ENCODE measurements at regions not wholly inside any gene's neighbourhood (a gene's known extent, or its start where the extent isn't known, plus 50 kb on each side); places are given as distances from the start of the nearest gene placed in this dataset.

DNA sequence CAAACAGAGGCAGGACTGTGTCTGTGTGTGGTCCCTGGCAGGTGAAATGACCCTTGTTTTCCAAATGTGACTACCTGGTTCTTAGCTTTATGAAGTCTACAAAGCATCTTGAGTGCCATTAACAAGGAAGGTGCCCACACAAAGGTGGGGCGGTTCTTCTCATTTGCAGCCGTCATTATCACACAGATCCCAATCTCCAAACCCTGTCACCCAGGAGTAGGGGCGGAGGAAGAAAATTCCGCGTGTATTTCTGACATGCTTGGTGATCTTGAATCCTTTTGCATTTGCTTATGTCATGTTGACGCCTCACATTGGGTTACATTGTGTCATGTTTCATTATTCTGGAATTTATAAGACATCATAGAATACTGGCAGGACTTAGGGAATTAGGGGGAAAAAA lies 277.3 kb downstream of the VRK1 start:
- no peak for DNase-seq (ENCODE audit: extremely low read depth, insufficient read length)

GRCh38 chr14:97074856-97075255 lies 277.7 kb downstream of the VRK1 start:
- Histone ChIP-seq H3K27me3 (replicated peaks; ENCODE audit: control insufficient read depth, insufficient read depth, low read length) (no peaks in the 10 kb centered on the region), H3K36me3 (ENCODE audit: control insufficient read depth, insufficient read depth, low read length) (no peaks in the 10 kb centered on the region), H3K4me3 (replicated peaks; ENCODE audit: low read depth, low read length) (no peak overlapping the region)
- DNase-seq (ENCODE audit: extremely low read depth, insufficient read length): no peak
- TF ChIP-seq CTCF (IDR thresholded peaks at IDR 0.05; ENCODE audit: insufficient read depth, low read length, poor library complexity, severe bottlenecking): no peak

More for the DNA sequence above, 277.3 kb downstream of the VRK1 start:
- H3K36me3 ChIP-seq (ENCODE audit: control insufficient read depth, insufficient read depth, low read length): no peaks in the 10 kb centered on the region
- no peak for TF ChIP-seq CTCF (IDR thresholded peaks at IDR 0.05; ENCODE audit: insufficient read depth, low read length, poor library complexity, severe bottlenecking)
- H3K4me3 ChIP-seq (replicated peaks; ENCODE audit: low read depth, low read length): no peak overlapping the region
- H3K27me3 ChIP-seq (replicated peaks; ENCODE audit: control insufficient read depth, insufficient read depth, low read length): no peaks in the 10 kb centered on the region

DNA sequence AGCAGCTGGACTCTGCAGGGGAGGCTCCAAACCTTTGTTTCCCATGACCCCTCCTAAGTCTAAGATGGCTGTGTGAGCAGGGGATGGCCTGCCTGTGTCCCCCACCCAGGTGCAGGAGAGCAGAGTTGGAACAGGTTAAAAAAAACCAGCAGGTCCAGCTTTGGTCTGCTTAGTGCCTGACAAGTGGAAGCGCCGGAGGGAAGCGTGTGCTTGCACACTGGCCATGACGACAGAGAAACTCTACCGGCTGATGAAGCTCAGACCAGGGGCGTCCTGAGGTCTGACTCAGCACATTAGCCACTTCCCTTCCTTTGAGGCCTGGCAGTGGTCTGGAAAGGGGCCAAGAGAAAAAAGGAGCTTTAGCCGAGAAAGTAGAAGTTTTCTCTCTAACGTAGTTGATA lies 280.1 kb downstream of the VRK1 start:
- no peak overlapping the region for H3K4me3 ChIP-seq (replicated peaks; ENCODE audit: low read depth, low read length)
- no peaks in the 10 kb centered on the region for H3K27me3 ChIP-seq (replicated peaks; ENCODE audit: control insufficient read depth, insufficient read depth, low read length)
- H3K36me3 ChIP-seq (ENCODE audit: control insufficient read depth, insufficient read depth, low read length): no peaks in the 10 kb centered on the region
- TF ChIP-seq CTCF (IDR thresholded peaks at IDR 0.05; ENCODE audit: insufficient read depth, low read length, poor library complexity, severe bottlenecking): no peak
- peak; percentile 24 for DNase-seq (ENCODE audit: extremely low read depth, insufficient read length)

- H3K27me3 ChIP-seq (replicated peaks; ENCODE audit: control insufficient read depth, insufficient read depth, low read length): no peaks in the 10 kb centered on the region
- TF ChIP-seq CTCF (IDR thresholded peaks at IDR 0.05; ENCODE audit: insufficient read depth, low read length, poor library complexity, severe bottlenecking): no peak
- no peak for DNase-seq (ENCODE audit: extremely low read depth, insufficient read length)
Observed at GRCh38 chr14:97077687-97078086, 280.5 kb downstream of the VRK1 start.

DNA sequence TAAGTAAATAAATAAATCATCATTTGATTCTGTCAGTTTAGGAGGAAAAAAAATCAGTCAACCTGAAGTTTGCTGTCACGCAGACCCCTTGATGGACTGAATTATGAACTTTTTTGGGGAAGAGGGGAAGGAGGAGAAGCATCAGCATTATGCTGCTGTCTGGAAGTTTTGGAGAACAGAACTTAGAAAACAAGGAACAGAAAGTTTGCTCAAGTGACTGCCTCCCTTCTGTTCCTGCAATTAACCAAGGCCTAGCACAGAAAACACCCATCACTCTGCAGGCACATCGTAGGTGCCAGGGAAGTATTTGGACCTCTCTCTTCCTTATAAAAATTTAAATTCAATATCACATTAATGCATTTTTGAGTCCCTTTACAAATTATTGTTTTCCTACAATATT lies 283.8 kb downstream of the VRK1 start:
- Histone ChIP-seq H3K36me3 (ENCODE audit: control insufficient read depth, insufficient read depth, low read length) (no peaks in the 10 kb centered on the region), H3K27me3 (replicated peaks; ENCODE audit: control insufficient read depth, insufficient read depth, low read length) (no peaks in the 10 kb centered on the region), H3K4me3 (replicated peaks; ENCODE audit: low read depth, low read length) (no peak overlapping the region)
- DNase-seq (ENCODE audit: extremely low read depth, insufficient read length): no peak
- TF ChIP-seq CTCF (IDR thresholded peaks at IDR 0.05; ENCODE audit: insufficient read depth, low read length, poor library complexity, severe bottlenecking): no peak

More at GRCh38 chr14:97077687-97078086, 280.5 kb downstream of the VRK1 start:
- Histone ChIP-seq H3K4me3 (replicated peaks; ENCODE audit: low read depth, low read length) (no peak overlapping the region), H3K36me3 (ENCODE audit: control insufficient read depth, insufficient read depth, low read length) (no peaks in the 10 kb centered on the region)

DNA sequence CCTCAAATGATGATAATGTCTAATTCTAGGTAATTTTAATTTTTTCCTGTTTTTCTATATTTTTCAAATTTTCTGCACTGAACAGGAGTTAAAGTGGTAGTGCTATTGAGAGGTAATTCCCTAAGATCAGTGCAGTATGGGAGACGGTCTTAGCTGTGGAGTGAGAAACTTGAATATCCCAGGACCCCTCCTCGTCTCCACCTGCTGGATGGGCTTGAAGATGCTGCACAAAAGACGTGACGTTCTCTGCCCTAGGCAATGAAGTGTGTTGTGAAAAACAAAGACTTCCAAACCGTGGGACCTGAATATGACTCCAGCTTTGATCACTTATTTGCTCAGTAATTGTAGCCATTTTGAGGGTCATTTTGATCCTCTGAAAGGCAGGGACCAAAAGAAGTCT lies 298.1 kb downstream of the VRK1 start:
- no peak overlapping the region for H3K4me3 ChIP-seq (replicated peaks; ENCODE audit: low read depth, low read length)
- no peak for DNase-seq (ENCODE audit: extremely low read depth, insufficient read length)
- H3K27me3 ChIP-seq (replicated peaks; ENCODE audit: control insufficient read depth, insufficient read depth, low read length): no peaks in the 10 kb centered on the region
- no peaks in the 10 kb centered on the region for H3K36me3 ChIP-seq (ENCODE audit: control insufficient read depth, insufficient read depth, low read length)
- no peak for TF ChIP-seq CTCF (IDR thresholded peaks at IDR 0.05; ENCODE audit: insufficient read depth, low read length, poor library complexity, severe bottlenecking)

Data from GM06990 (cell line).